ENCODE measurements at regions not wholly inside any gene's neighbourhood (a gene's known extent, or its start where the extent isn't known, plus 50 kb on each side); places are given as distances from the start of the nearest gene placed in this dataset.

GRCh38 chr4:16450724-16451123, 224.5 kb upstream of the TAPT1 start:
- Histone ChIP-seq H3K36me3 (ENCODE audit: insufficient read depth, low read length) (no peaks in the 10 kb centered on the region), H3K4me3 (ENCODE audit: low read length in 2 of 2) (no peak overlapping the region), H3K9me3 (ENCODE audit: control insufficient read depth in 1 of 2, low read length in 2 of 2) (no peaks in the 10 kb centered on the region), H3K4me1 (ENCODE audit: insufficient read depth, low read length) (no peaks in the 10 kb centered on the region), H3K27me3 (ENCODE audit: insufficient read depth, low read length) (no peaks in the 10 kb centered on the region), H3K27ac (ENCODE audit: low read depth, low read length) (no peak overlapping the region)
- ChIA-PET POLR2A (ENCODE audit: partially characterized antibody) (no interaction called here), CTCF (ENCODE audit: partially characterized antibody) (no interaction called here)
- H3K27ac Mint-ChIP-seq, result no peak overlapping the region
- intact Hi-C loops (cut with micrococcal nuclease), result no loop called here
- no peaks in the 10 kb centered on the region for H3K4me1 Mint-ChIP-seq
- H3K9me3 Mint-ChIP-seq, result peaks cover 0 to 6% (median 0%) of the 10 kb centered on the region in 8 donors
- DNase-seq, result no peak
- peaks cover 0 to 2% of the 10 kb centered on the region in 2 donors for H3K27me3 Mint-ChIP-seq
- no peak overlapping the region for H3K4me3 Mint-ChIP-seq
- H3K36me3 Mint-ChIP-seq, result no peaks in the 10 kb centered on the region

- intact Hi-C loops (cut with micrococcal nuclease), result no loop called here
- H3K27ac ChIP-seq (ENCODE audit: low read depth, low read length), result no peak overlapping the region
- DNase-seq, result no peak
- Mint-ChIP-seq H3K4me1 (no peaks in the 10 kb centered on the region), H3K4me3 (no peak overlapping the region), H3K9me3 (peaks cover 0 to 6% (median 0%) of the 10 kb centered on the region in 8 donors), H3K27ac (no peak overlapping the region), H3K27me3 (peaks cover 0 to 2% of the 10 kb centered on the region in 2 donors), H3K36me3 (no peaks in the 10 kb centered on the region)
- POLR2A ChIA-PET (ENCODE audit: partially characterized antibody), result no interaction called here
- no peaks in the 10 kb centered on the region for H3K4me1 ChIP-seq (ENCODE audit: insufficient read depth, low read length)
- H3K27me3 ChIP-seq (ENCODE audit: insufficient read depth, low read length), result no peaks in the 10 kb centered on the region
- no peaks in the 10 kb centered on the region for H3K9me3 ChIP-seq (ENCODE audit: control insufficient read depth in 1 of 2, low read length in 2 of 2)
- CTCF ChIA-PET (ENCODE audit: partially characterized antibody), result interaction anchor here (1.0 kb wide), 1 partner anchor 10 kb away, joined by 3 read pairs; no protein-coding TSS in a partner anchor
- H3K4me3 ChIP-seq (ENCODE audit: low read length in 2 of 2), result no peak overlapping the region
- H3K36me3 ChIP-seq (ENCODE audit: insufficient read depth, low read length), result no peaks in the 10 kb centered on the region
These were observed 223.8 kb upstream of the TAPT1 start for GRCh38 chr4:16450031-16450430.

GRCh38 chr4:16449406-16449805, 223.1 kb upstream of the TAPT1 start:
- H3K9me3 Mint-ChIP-seq, result peaks cover 0 to 6% (median 0%) of the 10 kb centered on the region in 8 donors
- Histone ChIP-seq H3K4me3 (ENCODE audit: low read length in 2 of 2) (no peak overlapping the region), H3K9me3 (ENCODE audit: control insufficient read depth in 1 of 2, low read length in 2 of 2) (no peaks in the 10 kb centered on the region), H3K27ac (ENCODE audit: low read depth, low read length) (no peak overlapping the region), H3K27me3 (ENCODE audit: insufficient read depth, low read length) (no peaks in the 10 kb centered on the region), H3K4me1 (ENCODE audit: insufficient read depth, low read length) (no peaks in the 10 kb centered on the region), H3K36me3 (ENCODE audit: insufficient read depth, low read length) (no peaks in the 10 kb centered on the region)
- H3K4me3 Mint-ChIP-seq, result no peak overlapping the region
- ChIA-PET POLR2A (ENCODE audit: partially characterized antibody) (no interaction called here), CTCF (ENCODE audit: partially characterized antibody) (interaction anchor here (1.0 kb wide), 1 partner anchor 9 kb away, joined by 3 read pairs; no protein-coding TSS in a partner anchor)
- no peak for DNase-seq
- intact Hi-C loops (cut with micrococcal nuclease), result no loop called here
- no peaks in the 10 kb centered on the region for H3K36me3 Mint-ChIP-seq
- no peaks in the 10 kb centered on the region for H3K4me1 Mint-ChIP-seq
- H3K27me3 Mint-ChIP-seq, result peaks cover 0 to 2% of the 10 kb centered on the region in 2 donors
- H3K27ac Mint-ChIP-seq, result no peak overlapping the region

GRCh38 chr4:16448241-16448840, 222.1 kb upstream of the TAPT1 start:
- Histone ChIP-seq H3K27ac (ENCODE audit: low read depth, low read length) (no peak overlapping the region), H3K9me3 (ENCODE audit: control insufficient read depth in 1 of 2, low read length in 2 of 2) (no peaks in the 10 kb centered on the region), H3K4me3 (ENCODE audit: low read length in 2 of 2) (no peak overlapping the region), H3K4me1 (ENCODE audit: insufficient read depth, low read length) (no peaks in the 10 kb centered on the region), H3K27me3 (ENCODE audit: insufficient read depth, low read length) (no peaks in the 10 kb centered on the region), H3K36me3 (ENCODE audit: insufficient read depth, low read length) (no peaks in the 10 kb centered on the region)
- Mint-ChIP-seq H3K27ac (no peak overlapping the region), H3K4me1 (no peaks in the 10 kb centered on the region), H3K9me3 (peaks cover 0 to 6% (median 0%) of the 10 kb centered on the region in 8 donors), H3K36me3 (no peaks in the 10 kb centered on the region), H3K4me3 (no peak overlapping the region), H3K27me3 (peaks cover 0 to 2% of the 10 kb centered on the region in 2 donors)
- POLR2A ChIA-PET (ENCODE audit: partially characterized antibody), result no interaction called here
- intact Hi-C loops (cut with micrococcal nuclease), result no loop called here
- CTCF ChIA-PET (ENCODE audit: partially characterized antibody), result no interaction called here
- DNase-seq, result no peak

- POLR2A ChIA-PET (ENCODE audit: partially characterized antibody), result no interaction called here
- CTCF ChIA-PET (ENCODE audit: partially characterized antibody), result interaction anchor here (1.5 to 1.8 kb wide), 2 partner anchors 9 to 151 kb away, joined by 4 to 5 read pairs; no protein-coding TSS in a partner anchor
- no peaks in the 10 kb centered on the region for H3K27me3 ChIP-seq (ENCODE audit: insufficient read depth, low read length)
- no peak overlapping the region for H3K27ac ChIP-seq (ENCODE audit: low read depth, low read length)
- Mint-ChIP-seq H3K27ac (no peak overlapping the region), H3K4me1 (no peaks in the 10 kb centered on the region), H3K9me3 (peaks cover 0 to 1% (median 0%) of the 10 kb centered on the region in 8 donors), H3K36me3 (no peaks in the 10 kb centered on the region), H3K27me3 (peaks cover 3% of the 10 kb centered on the region in 2 donors), H3K4me3 (no peak overlapping the region)
- peak in 4 of 5 donors; percentile 2 to 8 (median 4) for DNase-seq
- no peaks in the 10 kb centered on the region for H3K9me3 ChIP-seq (ENCODE audit: control insufficient read depth in 1 of 2, low read length in 2 of 2)
- intact Hi-C loops (cut with micrococcal nuclease), result no loop called here
- H3K4me3 ChIP-seq (ENCODE audit: low read length in 2 of 2), result no peak overlapping the region
- H3K36me3 ChIP-seq (ENCODE audit: insufficient read depth, low read length), result no peaks in the 10 kb centered on the region
- no peaks in the 10 kb centered on the region for H3K4me1 ChIP-seq (ENCODE audit: insufficient read depth, low read length)
These were observed 217.3 kb upstream of the TAPT1 start for GRCh38 chr4:16443504-16444088.

GRCh38 chr4:16442296-16442695, 216.0 kb upstream of the TAPT1 start:
- intact Hi-C loops (cut with micrococcal nuclease), result no loop called here
- Mint-ChIP-seq H3K4me1 (no peaks in the 10 kb centered on the region), H3K36me3 (no peaks in the 10 kb centered on the region), H3K27ac (no peak overlapping the region), H3K27me3 (peaks cover 3% of the 10 kb centered on the region in 2 donors), H3K4me3 (no peak overlapping the region), H3K9me3 (peaks cover 3 to 13% (median 7%) of the 10 kb centered on the region in 8 donors)
- ChIA-PET CTCF (ENCODE audit: partially characterized antibody) (interaction anchor here (0.7 to 1.8 kb wide), 2 partner anchors 150 to 414 kb away, joined by 3 to 4 read pairs; no protein-coding TSS in a partner anchor), POLR2A (ENCODE audit: partially characterized antibody) (no interaction called here)
- Histone ChIP-seq H3K36me3 (ENCODE audit: insufficient read depth, low read length) (no peaks in the 10 kb centered on the region), H3K27ac (ENCODE audit: low read depth, low read length) (no peak overlapping the region), H3K27me3 (ENCODE audit: insufficient read depth, low read length) (no peaks in the 10 kb centered on the region), H3K4me3 (ENCODE audit: low read length in 2 of 2) (no peak overlapping the region), H3K9me3 (ENCODE audit: control insufficient read depth in 1 of 2, low read length in 2 of 2) (no peaks in the 10 kb centered on the region), H3K4me1 (ENCODE audit: insufficient read depth, low read length) (no peaks in the 10 kb centered on the region)
- DNase-seq, result no peak

GRCh38 chr4:16439768-16440167, 213.5 kb upstream of the TAPT1 start:
- POLR2A ChIA-PET (ENCODE audit: partially characterized antibody), result no interaction called here
- Mint-ChIP-seq H3K4me3 (no peak overlapping the region), H3K4me1 (no peaks in the 10 kb centered on the region), H3K9me3 (peaks cover 3 to 27% (median 9%) of the 10 kb centered on the region in 8 donors), H3K27ac (no peak overlapping the region), H3K36me3 (no peaks in the 10 kb centered on the region), H3K27me3 (peaks cover 3% of the 10 kb centered on the region in 2 donors)
- H3K4me3 ChIP-seq (ENCODE audit: low read length in 2 of 2), result no peak overlapping the region
- no peak for DNase-seq
- no peaks in the 10 kb centered on the region for H3K36me3 ChIP-seq (ENCODE audit: insufficient read depth, low read length)
- no peaks in the 10 kb centered on the region for H3K27me3 ChIP-seq (ENCODE audit: insufficient read depth, low read length)
- intact Hi-C loops (cut with micrococcal nuclease), result no loop called here
- no peaks in the 10 kb centered on the region for H3K4me1 ChIP-seq (ENCODE audit: insufficient read depth, low read length)
- H3K9me3 ChIP-seq (ENCODE audit: control insufficient read depth in 1 of 2, low read length in 2 of 2), result no peaks in the 10 kb centered on the region
- H3K27ac ChIP-seq (ENCODE audit: low read depth, low read length), result no peak overlapping the region
- CTCF ChIA-PET (ENCODE audit: partially characterized antibody), result interaction anchor here (0.9 kb wide), 1 partner anchor 10 kb away, joined by 3 read pairs; no protein-coding TSS in a partner anchor

Data from CD4-positive, alpha-beta memory T cell (primary cell).